H9 (cell line): ENCODE measurements at regions not wholly inside any gene's neighbourhood (a gene's known extent, or its start where the extent isn't known, plus 50 kb on each side); places are given as distances from the start of the nearest gene placed in this dataset.

Experiments used
- DNase-seq: peaks from one replicate; pipeline ENCODE4 v3.0.0-alpha.2; 2017
- H2AFZ ChIP-seq: one replicate; pipeline ENCODE4 v1.6.1; 2013; ENCODE audit warnings: mild to moderate bottlenecking, low read length, control low read depth, moderate library complexity
- H2AK5ac ChIP-seq: 2 replicates; pipeline ENCODE4 v1.6.1; 2013; ENCODE audit warnings: low read length, control low read depth, mixed read lengths; ENCODE audit not compliant: insufficient read length
- H2BK120ac ChIP-seq: one replicate; pipeline ENCODE4 v1.6.1; 2013; ENCODE audit warnings: low read depth, mild to moderate bottlenecking, low read length, control low read depth, inconsistent platforms; ENCODE audit not compliant: poor library complexity, severe bottlenecking
- H2BK12ac ChIP-seq: 2 replicates; pipeline ENCODE4 v1.6.1; 2013; ENCODE audit warnings: low read length, control low read depth, mixed read lengths, low read depth; ENCODE audit not compliant: insufficient read length
- H2BK15ac ChIP-seq: 2 replicates; pipeline ENCODE4 v1.6.1; 2013; ENCODE audit warnings: low read depth, low read length, control low read depth
- H2BK20ac ChIP-seq: one replicate; pipeline ENCODE4 v1.6.1; 2013; ENCODE audit warnings: low read depth, mild to moderate bottlenecking, low read length, control low read depth, inconsistent platforms; ENCODE audit not compliant: poor library complexity, severe bottlenecking
- H2BK5ac ChIP-seq: 2 replicates; pipeline ENCODE4 v1.6.1; 2013; ENCODE audit warnings: low read length, control low read depth, mixed read lengths; ENCODE audit not compliant: insufficient read length
- H3K14ac ChIP-seq: 2 replicates; pipeline ENCODE4 v1.6.1; 2013; ENCODE audit warnings: low read length, control low read depth; ENCODE audit not compliant: insufficient read depth
- H3K18ac ChIP-seq: 2 replicates; pipeline ENCODE4 v1.6.1; 2013; ENCODE audit warnings: low read depth, mild to moderate bottlenecking, mixed read lengths, low read length, control low read depth; ENCODE audit not compliant: insufficient read length
- H3K23ac ChIP-seq: 2 replicates; pipeline ENCODE4 v1.6.1; 2013; ENCODE audit warnings: low read length, control low read depth, mixed read lengths, low read depth; ENCODE audit not compliant: insufficient read length
- H3K23me2 ChIP-seq: 2 replicates; pipeline ENCODE4 v1.6.1; 2013; ENCODE audit warnings: low read depth, mild to moderate bottlenecking, mixed read lengths, low read length, control low read depth; ENCODE audit not compliant: insufficient read length, poor library complexity, severe bottlenecking
- H3K27ac ChIP-seq: 2 replicates; pipeline ENCODE4 v1.5.1; 2013; ENCODE audit warnings: low read length, control low read depth, mixed read lengths, low read depth; ENCODE audit not compliant: insufficient read length
- H3K27me3 ChIP-seq: 2 replicates; pipeline ENCODE4 v1.6.1; 2013; ENCODE audit warnings: low read length, control low read depth, inconsistent platforms; ENCODE audit not compliant: insufficient read depth
- H3K4ac ChIP-seq: 2 replicates; pipeline ENCODE4 v1.6.1; 2013; ENCODE audit warnings: low read depth, mild to moderate bottlenecking, control low read depth, inconsistent platforms, low read length, moderate library complexity
- H3K4me1 ChIP-seq: 2 replicates; pipeline ENCODE4 v1.6.1; 2013; ENCODE audit warnings: low read length, control low read depth, inconsistent platforms; ENCODE audit not compliant: insufficient read depth
- H3K4me2 ChIP-seq: 2 replicates; pipeline ENCODE4 v1.6.1; 2013; ENCODE audit warnings: low read length, control low read depth, mixed read lengths; ENCODE audit not compliant: insufficient read length, insufficient read depth
- H3K56ac ChIP-seq: 2 replicates; pipeline ENCODE4 v1.6.1; 2013; ENCODE audit warnings: low read depth, mild to moderate bottlenecking, mixed read lengths, low read length, control low read depth; ENCODE audit not compliant: insufficient read length
- H3K79me1 ChIP-seq: 2 replicates; pipeline ENCODE4 v1.6.1; 2013; ENCODE audit warnings: low read depth, mild to moderate bottlenecking, moderate library complexity, low read length, control low read depth, inconsistent platforms; ENCODE audit not compliant: insufficient read depth, poor library complexity, severe bottlenecking
- H3K79me2 ChIP-seq: 2 replicates; pipeline ENCODE4 v1.6.1; 2013; ENCODE audit warnings: low read length, control low read depth, inconsistent platforms; ENCODE audit not compliant: insufficient read depth
- H3K9ac ChIP-seq: 2 replicates; pipeline ENCODE4 v1.6.1; 2013; ENCODE audit warnings: low read length, control low read depth, mixed read lengths; ENCODE audit not compliant: insufficient read length; ENCODE audit errors: extremely low read depth
- H3K9me3 ChIP-seq: one replicate; pipeline ENCODE4 v1.6.1; 2013; ENCODE audit warnings: low read depth, low read length, inconsistent platforms; ENCODE audit not compliant: control insufficient read depth
- H3T11ph ChIP-seq: one replicate; pipeline ENCODE4 v1.6.1; 2013; ENCODE audit warnings: mild to moderate bottlenecking, low read length, control low read depth, inconsistent platforms
- H4K20me1 ChIP-seq: one replicate; pipeline ENCODE4 v1.6.1; 2013; ENCODE audit not compliant: control insufficient read depth, insufficient read length, insufficient read depth
- H4K5ac ChIP-seq: 2 replicates; pipeline ENCODE4 v1.6.1; 2013; ENCODE audit warnings: low read depth, mild to moderate bottlenecking, mixed read lengths, low read length, control low read depth; ENCODE audit not compliant: insufficient read length
- H4K8ac ChIP-seq: replicated peaks from 2 replicates; pipeline ENCODE4 v1.6.1; 2013; ENCODE audit warnings: low read length, control low read depth, mixed read lengths, low read depth; ENCODE audit not compliant: insufficient read length
- H4K91ac ChIP-seq: 2 replicates; pipeline ENCODE4 v1.6.1; 2013; ENCODE audit warnings: low read depth, mild to moderate bottlenecking, moderate library complexity, mixed read lengths, low read length, control low read depth; ENCODE audit not compliant: insufficient read length
- H3K27ac Mint-ChIP-seq, 3 experiments: 2 replicates in 2 of 3; 3 replicates in 1 of 3; pipeline ENCODE4 v1.8.0; 2020 to 2021; ENCODE audit warnings: mixed read lengths in 3 of 3, mild to moderate bottlenecking in 1 of 3, moderate library complexity in 1 of 3
- H3K27me3 Mint-ChIP-seq: 2 replicates; pipeline ENCODE4 v1.8.0; 2021; ENCODE audit warnings: low read depth, mild to moderate bottlenecking, moderate library complexity, mixed read lengths
- H3K36me3 Mint-ChIP-seq, 3 experiments: 2 replicates in 2 of 3; 3 replicates in 1 of 3; pipeline ENCODE4 v1.8.0; 2020 to 2021; ENCODE audit warnings: low read depth in 3 of 3, mixed read lengths in 3 of 3; ENCODE audit not compliant: insufficient read depth in 1 of 3
- H3K4me1 Mint-ChIP-seq, 2 experiments: 2 replicates each; pipeline ENCODE4 v1.8.0; 2020; ENCODE audit warnings: mixed read lengths in 2 of 2
- H3K4me3 Mint-ChIP-seq, 2 experiments: 2 replicates in 1 of 2; 3 replicates in 1 of 2; pipeline ENCODE4 v1.8.0; 2020 to 2021; ENCODE audit warnings: mild to moderate bottlenecking in 2 of 2, mixed read lengths in 2 of 2, moderate library complexity in 1 of 2
- H3K9me3 Mint-ChIP-seq, 2 experiments: 2 replicates in 1 of 2; 3 replicates in 1 of 2; pipeline ENCODE4 v1.8.0; 2020; ENCODE audit warnings: mild to moderate bottlenecking in 2 of 2, mixed read lengths in 2 of 2, moderate library complexity in 1 of 2
- CTCF ChIP-seq: fragments of 200-600 bp; sonication (generic); conservative IDR thresholded peaks from 3 replicates; pipeline ENCODE4 v1.8.0; 2021; ENCODE audit warnings: antibody characterized with exemption, mild to moderate bottlenecking

DNA sequence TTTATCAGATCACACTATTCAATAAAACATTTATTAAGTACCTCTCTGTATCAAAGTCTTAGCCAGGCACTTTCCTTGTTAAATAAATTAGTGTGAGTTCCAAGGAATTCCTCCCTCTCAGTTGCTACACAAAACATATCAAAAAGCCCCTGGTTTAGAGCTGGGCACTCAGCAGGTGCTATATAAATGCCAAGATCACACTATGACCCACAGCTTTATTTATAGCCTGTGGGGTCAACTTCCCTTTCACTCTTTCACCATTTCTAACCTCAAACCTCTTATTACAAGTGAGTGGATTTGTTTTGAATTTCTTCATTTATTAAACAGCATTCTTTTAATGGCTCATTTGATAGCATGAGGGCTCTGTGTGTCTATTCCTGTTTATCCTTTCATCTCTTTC lies 112.6 kb upstream of the MPHOSPH6 start:
- no peak for DNase-seq
- Histone ChIP-seq H2BK5ac (no peak overlapping the region), H3K9me3 (no peaks in the 10 kb centered on the region), H2BK12ac (no peak overlapping the region), H3K23ac (no peak overlapping the region), H3K79me2 (no peaks in the 10 kb centered on the region), H3K27ac (no peak overlapping the region), H3K18ac (no peak overlapping the region), H3K27me3 (no peaks in the 10 kb centered on the region), H3K23me2 (peaks cover 2% of the 10 kb centered on the region), H2BK15ac (no peak overlapping the region), H4K5ac (no peak overlapping the region), H4K91ac (no peak overlapping the region), H3K79me1 (no peaks in the 10 kb centered on the region), H3T11ph (no peak overlapping the region), H3K9ac (no peak overlapping the region), H4K8ac (no peak overlapping the region), H4K20me1 (no peaks in the 10 kb centered on the region), H3K56ac (no peak overlapping the region), H2BK120ac (no peak overlapping the region), H2AK5ac (no peak overlapping the region), H2AFZ (no peak overlapping the region), H2BK20ac (no peak overlapping the region), H3K4me2 (no peak overlapping the region), H3K14ac (no peak overlapping the region), H3K4ac (no peak overlapping the region), H3K4me1 (no peaks in the 10 kb centered on the region)
- Mint-ChIP-seq H3K27ac (no peak overlapping the region), H3K9me3 (peaks cover 0 to 6% of the 10 kb centered on the region in 2 experiments; a peak in 2 of 5 replicates), H3K4me3 (no peak overlapping the region), H3K4me1 (no peaks in the 10 kb centered on the region), H3K27me3 (peaks cover 1% of the 10 kb centered on the region), H3K36me3 (no peaks in the 10 kb centered on the region; a peak in 1 of 7 replicates)
- TF ChIP-seq CTCF, result no peak
